HS-5 (cell line): ENCODE measurements at regions not wholly inside any gene's neighbourhood (a gene's known extent, or its start where the extent isn't known, plus 50 kb on each side); places are given as distances from the start of the nearest gene placed in this dataset.
"Not testable (repeated sequence)": the region's sequence is repeated elsewhere in the genome, so short reads cannot be mapped to it uniquely, and the experiment has no call there.

Experiments
- DNase-seq: peaks from one replicate; pipeline ENCODE4 v3.0.0-alpha.2; 2012; ENCODE audit warnings: low read depth

DNA sequence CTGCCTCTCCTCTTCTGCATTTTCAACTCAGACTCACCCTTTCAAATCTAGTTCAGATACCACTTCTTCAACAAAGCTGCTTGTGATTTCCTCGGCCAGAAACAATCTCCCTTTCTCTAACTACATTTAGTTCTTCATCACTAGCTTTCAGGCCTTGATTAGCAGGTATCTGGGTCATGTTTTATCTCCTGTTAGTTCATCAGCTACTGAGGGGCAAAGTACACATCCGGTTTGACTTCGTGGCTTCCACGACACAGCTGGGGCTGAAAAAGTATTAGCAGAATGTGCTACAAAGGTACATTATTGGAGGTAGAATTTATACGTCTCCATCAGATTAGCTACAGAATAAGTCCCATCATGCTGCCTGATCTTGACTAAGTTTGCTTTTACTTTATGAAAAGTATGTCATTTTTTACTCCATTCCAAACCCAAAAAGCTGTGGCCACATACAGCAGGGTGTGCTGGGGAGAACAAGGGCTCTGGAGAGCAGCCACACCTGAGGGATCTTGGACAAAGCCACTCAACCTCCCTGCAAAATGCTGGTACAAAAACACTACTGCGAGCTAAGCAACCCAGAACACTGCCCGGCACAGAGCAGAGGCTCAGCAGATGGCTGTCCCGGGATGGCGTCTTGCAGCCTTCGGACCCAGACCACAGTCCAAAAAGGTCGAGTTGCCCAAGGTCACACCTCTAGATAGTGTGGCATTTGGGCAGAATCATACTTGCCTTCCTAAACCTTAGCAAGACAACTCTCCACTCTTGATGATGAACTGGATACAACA is 120.5 kb upstream of the PRKX start:
- DNase-seq: not testable (repeated sequence)

GRCh38 chrX:3830020-3830419 is 116.6 kb upstream of the PRKX start:
- not testable (repeated sequence) for DNase-seq

GRCh38 chrX:3829041-3829531 is 115.6 kb upstream of the PRKX start:
- DNase-seq: not testable (repeated sequence)

DNA sequence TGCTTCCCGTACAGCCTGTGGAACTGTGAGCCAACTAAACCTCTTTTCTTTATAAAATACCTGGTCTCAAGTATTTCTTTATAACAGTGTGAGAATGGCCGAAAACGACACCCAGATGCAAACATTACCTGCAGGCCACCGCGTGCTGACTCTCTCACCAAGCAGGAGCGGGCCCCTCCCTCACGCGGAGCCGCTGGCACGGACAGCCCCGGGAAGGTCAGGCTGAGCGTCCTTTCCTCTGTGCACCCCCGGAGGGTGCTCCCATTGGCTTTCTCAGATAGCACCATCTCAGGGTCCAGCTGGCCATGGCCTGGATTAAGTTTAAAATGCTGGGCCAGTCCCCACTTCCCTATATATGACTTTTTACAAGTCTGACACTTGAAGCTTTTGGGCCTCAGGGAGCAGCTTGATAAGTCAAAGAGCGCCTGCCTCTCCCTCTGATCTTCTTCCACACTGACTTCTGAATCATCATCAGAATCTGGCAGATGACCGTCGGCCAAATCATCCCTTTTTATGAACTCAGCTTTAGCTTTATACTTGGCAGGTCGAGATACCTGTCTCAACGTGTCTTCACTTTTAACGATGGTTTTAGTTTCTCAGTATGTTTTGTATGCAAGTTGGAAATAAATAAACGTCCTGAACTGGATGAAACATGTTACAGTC is 115.1 kb upstream of the PRKX start:
- DNase-seq: not testable (repeated sequence)

- DNase-seq: not testable (repeated sequence)
Observed at GRCh38 chrX:3824008-3824407, 110.6 kb upstream of the PRKX start.

DNA sequence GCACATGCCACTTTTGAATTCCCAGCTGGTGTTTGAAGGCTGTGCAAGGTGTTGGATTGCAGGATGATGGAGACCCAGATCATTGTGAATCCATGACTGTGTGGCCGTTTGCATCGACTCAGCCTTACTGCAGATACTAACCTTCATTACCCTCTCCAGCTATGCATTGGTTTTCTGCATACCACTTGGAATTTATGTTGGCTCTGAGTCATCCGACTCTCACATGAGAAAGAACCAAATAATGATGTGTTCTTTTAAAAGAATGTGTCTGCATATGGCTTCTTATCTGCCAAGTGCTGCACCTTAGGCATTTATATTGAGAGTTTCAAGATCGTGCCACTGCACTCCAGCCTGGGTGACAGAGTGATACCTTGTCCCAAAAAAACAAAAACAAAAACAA is 106.7 kb upstream of the PRKX start:
- DNase-seq: peak; percentile 53

- not testable (repeated sequence) for DNase-seq
Observed at GRCh38 chrX:3817480-3817879, 104.0 kb upstream of the PRKX start.

- no peak for DNase-seq
Observed at GRCh38 chrX:3815896-3816664, 102.6 kb upstream of the PRKX start.

GRCh38 chrX:3811331-3812311 is 98.2 kb upstream of the PRKX start:
- no peak for DNase-seq

DNA sequence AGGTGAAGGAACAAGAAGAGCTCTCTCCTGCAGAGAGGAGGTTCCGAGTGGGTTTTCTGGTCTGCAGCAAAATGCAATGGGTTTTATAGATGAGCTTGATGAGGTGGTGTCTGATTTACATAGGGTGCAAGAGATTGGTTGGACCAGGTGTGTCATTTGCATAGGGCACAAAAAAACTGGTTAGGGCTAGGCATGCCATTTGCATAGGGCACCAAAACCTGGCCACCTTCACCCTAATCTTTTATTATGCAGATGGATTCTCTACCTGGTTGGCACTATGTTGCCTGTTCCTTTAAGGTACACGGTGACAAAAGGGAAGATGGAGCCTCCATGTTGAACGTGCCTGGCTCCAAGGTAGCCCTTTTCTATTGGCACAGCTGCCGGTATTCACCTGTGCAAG is 94.5 kb upstream of the PRKX start:
- no peak for DNase-seq

DNA sequence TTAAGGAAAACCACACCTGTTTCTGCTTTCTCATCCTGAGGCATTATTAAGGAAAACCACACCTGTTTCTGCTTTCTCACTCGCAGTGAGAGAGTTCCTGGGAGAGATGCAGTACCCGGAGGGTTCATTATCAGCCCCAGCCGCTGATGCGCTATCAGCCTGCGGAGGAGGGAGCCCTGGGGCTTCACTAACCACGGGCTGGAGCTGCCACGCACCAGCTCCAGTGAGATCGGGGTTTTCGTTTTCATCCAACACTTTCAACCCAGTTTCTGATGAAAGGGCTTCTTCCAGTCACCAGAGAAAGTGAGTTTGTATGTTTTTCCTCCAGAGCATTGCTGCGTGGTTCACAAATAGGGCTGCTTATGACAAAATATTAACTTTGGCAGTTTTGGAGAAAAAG is 93.2 kb upstream of the PRKX start:
- no peak for DNase-seq

DNA sequence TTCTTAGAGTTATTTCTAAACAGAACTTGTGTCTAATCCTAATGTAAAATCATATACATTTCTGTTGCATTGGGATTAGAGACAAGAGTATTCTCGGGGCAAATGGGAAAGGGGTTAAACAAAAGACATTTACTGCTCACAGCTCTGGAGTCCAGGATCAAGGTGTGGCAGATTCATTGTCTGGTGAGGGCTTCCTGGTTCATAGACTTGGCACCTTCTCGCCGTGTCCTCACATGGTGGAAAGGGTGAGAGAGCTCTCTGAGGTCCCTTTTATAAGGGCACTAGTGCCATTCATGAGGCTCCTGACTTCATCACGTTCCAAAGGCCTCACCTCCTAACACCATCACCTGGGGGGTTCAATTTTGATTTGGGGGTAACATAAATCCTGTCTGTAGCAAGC is 90.3 kb upstream of the PRKX start:
- DNase-seq: no peak

DNA sequence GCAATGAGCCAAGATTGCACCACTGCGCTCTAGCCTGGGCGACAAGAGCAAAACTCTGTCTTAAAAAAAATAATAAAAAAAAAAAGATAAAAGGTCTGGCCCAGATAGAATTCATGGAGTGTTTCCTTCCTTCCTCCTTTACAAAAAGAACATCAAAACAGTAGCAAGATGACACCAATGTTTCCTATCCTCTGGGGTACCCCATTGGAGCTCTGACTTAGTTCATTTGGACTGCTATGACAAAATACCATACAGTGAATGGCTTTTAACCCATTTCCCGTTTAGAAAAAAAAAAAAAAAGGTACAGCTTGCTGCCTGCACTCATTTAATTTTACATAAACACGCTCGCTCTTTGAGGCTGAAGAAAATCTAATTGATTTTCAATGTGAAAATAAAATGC is 89.9 kb upstream of the PRKX start:
- DNase-seq: no peak

- DNase-seq: not testable (repeated sequence)
Observed at GRCh38 chrX:3795411-3795810, 82.0 kb upstream of the PRKX start.

DNA sequence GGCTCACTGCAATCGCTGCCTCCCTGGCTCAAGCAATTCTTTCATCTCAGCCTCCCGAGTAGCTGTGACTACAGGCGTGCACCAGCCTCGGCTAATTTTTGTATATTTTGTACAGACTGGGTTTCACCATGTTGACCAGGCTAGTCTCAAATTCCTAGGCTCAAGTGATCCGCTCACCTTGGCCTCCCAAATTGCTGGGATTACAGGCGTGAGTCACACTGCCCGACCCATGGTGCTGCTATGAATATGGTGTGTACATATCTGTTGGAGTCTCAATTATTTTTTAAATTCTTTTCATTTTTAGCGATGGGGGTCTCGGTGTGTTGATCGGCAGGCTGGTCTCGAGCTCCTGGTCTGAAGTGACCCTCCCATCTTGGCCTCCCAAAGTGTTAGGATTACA is 78.0 kb upstream of the PRKX start:
- DNase-seq: no peak

GRCh38 chrX:3788494-3789233 is 75.2 kb upstream of the PRKX start:
- no peak for DNase-seq

GRCh38 chrX:3787856-3788255 is 74.4 kb upstream of the PRKX start:
- no peak for DNase-seq

- DNase-seq: not testable (repeated sequence)
Observed at GRCh38 chrX:3785822-3786221, 72.4 kb upstream of the PRKX start.

GRCh38 chrX:3780564-3780963 is 67.1 kb upstream of the PRKX start:
- DNase-seq: no peak

GRCh38 chrX:3779546-3779945 is 66.1 kb upstream of the PRKX start:
- DNase-seq: no peak

GRCh38 chrX:3777416-3777815 is 64.0 kb upstream of the PRKX start:
- no peak for DNase-seq
